ENCODE measurements at regions not wholly inside any gene's neighbourhood (a gene's known extent, or its start where the extent isn't known, plus 50 kb on each side); places are given as distances from the start of the nearest gene placed in this dataset.

- Mint-ChIP-seq H3K36me3 (ENCODE audit: low read depth) (no peaks in the 10 kb centered on the region), H3K4me3 (no peak overlapping the region), H3K4me1 (peaks cover 17% of the 10 kb centered on the region), H3K27ac (no peak overlapping the region), H3K9me3 (no peaks in the 10 kb centered on the region), H3K27me3 (ENCODE audit: low read depth) (no peaks in the 10 kb centered on the region)
- TF ChIP-seq CTCF (IDR thresholded peaks at IDR 0.05; ENCODE audit: unreplicated experiment in 3 of 3) = no peak
Measured at GRCh38 chr5:60354311-60354710, 345.7 kb downstream of the DEPDC1B start.

DNA sequence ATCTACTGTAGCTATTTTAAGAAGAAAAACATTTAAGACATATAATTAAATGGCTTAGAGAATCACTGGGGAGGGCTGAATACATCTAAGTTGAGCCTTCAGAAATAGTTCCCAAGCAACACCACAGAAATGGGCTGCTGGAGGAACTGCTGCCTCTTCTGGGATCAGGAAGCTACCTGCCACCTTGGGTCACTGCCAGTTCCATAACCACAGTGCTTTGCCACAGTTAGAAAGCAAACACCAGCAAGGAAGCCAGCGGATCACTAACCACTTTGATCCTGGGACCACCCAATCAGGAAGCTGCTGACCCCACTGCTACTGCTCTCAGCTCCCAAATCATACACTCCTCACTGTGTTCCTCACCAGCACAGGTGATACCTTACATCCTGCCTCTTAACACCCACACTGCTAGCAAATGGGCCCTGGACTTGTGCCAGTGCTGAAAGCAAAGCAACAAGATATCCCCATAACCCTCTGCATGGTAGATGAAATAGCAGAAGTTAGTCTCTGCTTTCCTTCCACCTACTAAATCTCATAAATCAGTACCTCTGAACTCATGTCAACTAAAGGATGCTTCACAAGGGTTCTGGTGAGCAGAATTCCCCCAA, 346.9 kb downstream of the DEPDC1B start:
- H3K27me3 Mint-ChIP-seq (ENCODE audit: low read depth) = no peaks in the 10 kb centered on the region
- no peaks in the 10 kb centered on the region for H3K9me3 Mint-ChIP-seq
- peaks cover 17% of the 10 kb centered on the region for H3K4me1 Mint-ChIP-seq
- H3K36me3 Mint-ChIP-seq (ENCODE audit: low read depth) = no peaks in the 10 kb centered on the region
- no peak overlapping the region for H3K4me3 Mint-ChIP-seq
- no peak for TF ChIP-seq CTCF (IDR thresholded peaks at IDR 0.05; ENCODE audit: unreplicated experiment in 3 of 3)
- peak overlapping the region in 1 of 3 experiments; percentile 1 for H3K27ac Mint-ChIP-seq

- H3K36me3 Mint-ChIP-seq (ENCODE audit: low read depth) = no peaks in the 10 kb centered on the region
- H3K27me3 Mint-ChIP-seq (ENCODE audit: low read depth) = no peaks in the 10 kb centered on the region
- no peaks in the 10 kb centered on the region for H3K9me3 Mint-ChIP-seq
- no peaks in the 10 kb centered on the region for H3K4me1 Mint-ChIP-seq
- no peak overlapping the region for H3K4me3 Mint-ChIP-seq
- no peak overlapping the region for H3K27ac Mint-ChIP-seq
- no peak for TF ChIP-seq CTCF (IDR thresholded peaks at IDR 0.05; ENCODE audit: unreplicated experiment in 3 of 3)
Measured at GRCh38 chr5:60350794-60351193, 349.2 kb downstream of the DEPDC1B start.

GRCh38 chr5:60349891-60350415, 350.0 kb downstream of the DEPDC1B start:
- Mint-ChIP-seq H3K4me3 (no peak overlapping the region), H3K4me1 (no peaks in the 10 kb centered on the region), H3K36me3 (ENCODE audit: low read depth) (no peaks in the 10 kb centered on the region), H3K9me3 (no peaks in the 10 kb centered on the region), H3K27ac (no peak overlapping the region), H3K27me3 (ENCODE audit: low read depth) (no peaks in the 10 kb centered on the region)
- no peak for TF ChIP-seq CTCF (IDR thresholded peaks at IDR 0.05; ENCODE audit: unreplicated experiment in 3 of 3)

DNA sequence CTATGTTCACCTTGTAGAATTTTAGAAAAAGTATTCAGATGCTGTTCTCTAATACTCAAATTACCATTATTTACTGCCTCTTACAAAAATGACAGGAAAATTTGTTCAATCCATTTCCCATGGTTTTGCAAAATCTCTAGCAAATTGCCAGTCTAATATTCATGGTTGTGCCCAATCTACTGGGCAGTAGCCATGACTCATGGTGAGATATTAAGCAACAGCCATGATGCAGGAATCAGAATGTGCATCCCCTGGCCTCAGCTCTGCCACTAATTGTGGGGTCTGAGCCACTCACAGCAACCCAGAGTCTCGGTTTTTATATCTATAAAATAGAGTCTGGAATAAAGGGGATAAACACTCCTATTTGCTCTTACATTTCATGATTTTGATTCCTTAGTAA, 353.6 kb downstream of the DEPDC1B start:
- Mint-ChIP-seq H3K36me3 (ENCODE audit: low read depth) (no peaks in the 10 kb centered on the region), H3K27me3 (ENCODE audit: low read depth) (no peaks in the 10 kb centered on the region), H3K4me3 (no peak overlapping the region), H3K27ac (no peak overlapping the region), H3K9me3 (no peaks in the 10 kb centered on the region), H3K4me1 (no peaks in the 10 kb centered on the region)
- no peak for TF ChIP-seq CTCF (IDR thresholded peaks at IDR 0.05; ENCODE audit: unreplicated experiment in 3 of 3)

- TF ChIP-seq CTCF (IDR thresholded peaks at IDR 0.05; ENCODE audit: unreplicated experiment in 3 of 3) = no peak
- Mint-ChIP-seq H3K4me1 (peaks cover 5% of the 10 kb centered on the region), H3K27ac (no peak overlapping the region), H3K27me3 (ENCODE audit: low read depth) (no peaks in the 10 kb centered on the region), H3K4me3 (no peak overlapping the region), H3K9me3 (no peaks in the 10 kb centered on the region), H3K36me3 (ENCODE audit: low read depth) (no peaks in the 10 kb centered on the region)
Measured at GRCh38 chr5:60343102-60343501, 356.9 kb downstream of the DEPDC1B start.
